GM21381 (cell line): ENCODE measurements at regions not wholly inside any gene's neighbourhood (a gene's known extent, or its start where the extent isn't known, plus 50 kb on each side); places are given as distances from the start of the nearest gene placed in this dataset.
"Not testable (repeated sequence)": the region's sequence is repeated elsewhere in the genome, so short reads cannot be mapped to it uniquely, and the experiment has no call there.

Source experiments
- ATAC-seq: cut with Tn5 transposase; IDR thresholded peaks from one replicate; pipeline ENCODE4 v1.9.1; 2021; ENCODE audit warnings: mild to moderate bottlenecking, moderate library complexity; ENCODE audit not compliant: unreplicated experiment

- ATAC-seq: no peak
Observed at GRCh38 chr5:66348387-66349125, 204.5 kb downstream of the SREK1 start.

GRCh38 chr5:66351813-66352212 is 207.7 kb downstream of the SREK1 start:
- ATAC-seq: no peak

- ATAC-seq: no peak
Observed at GRCh38 chr5:66353186-66353585, 209.1 kb downstream of the SREK1 start.

GRCh38 chr5:66354422-66354821 is 210.3 kb downstream of the SREK1 start:
- no peak for ATAC-seq

- no peak for ATAC-seq
Observed at GRCh38 chr5:66356011-66356565, 212.0 kb downstream of the SREK1 start.

GRCh38 chr5:66358741-66359140 is 214.6 kb downstream of the SREK1 start:
- ATAC-seq: no peak

GRCh38 chr5:66361070-66361469 is 217.0 kb downstream of the SREK1 start:
- ATAC-seq: no peak

GRCh38 chr5:66362046-66362445 is 217.9 kb downstream of the SREK1 start:
- ATAC-seq: no peak

GRCh38 chr5:66362687-66363086 is 218.6 kb downstream of the SREK1 start:
- ATAC-seq: no peak

- no peak for ATAC-seq
Observed at GRCh38 chr5:66363097-66363496, 219.0 kb downstream of the SREK1 start.

- no peak for ATAC-seq
Observed at GRCh38 chr5:66364186-66364585, 220.1 kb downstream of the SREK1 start.

- ATAC-seq: no peak
Observed at GRCh38 chr5:66365981-66366380, 221.9 kb downstream of the SREK1 start.

- ATAC-seq: no peak
Observed at GRCh38 chr5:66367814-66368541, 223.9 kb downstream of the SREK1 start.

- ATAC-seq: no peak
Observed at GRCh38 chr5:66368811-66369210, 224.7 kb downstream of the SREK1 start.

GRCh38 chr5:66377747-66378146 is 218.4 kb upstream of the MAST4 start:
- no peak for ATAC-seq

GRCh38 chr5:66378407-66378806 is 217.8 kb upstream of the MAST4 start:
- no peak for ATAC-seq

GRCh38 chr5:66382152-66382551 is 214.0 kb upstream of the MAST4 start:
- ATAC-seq: no peak

- not testable (repeated sequence) for ATAC-seq
Observed at GRCh38 chr5:66405145-66405544, 191.0 kb upstream of the MAST4 start.

GRCh38 chr5:66406761-66407336 is 189.3 kb upstream of the MAST4 start:
- ATAC-seq: no peak

GRCh38 chr5:66407765-66408164 is 188.4 kb upstream of the MAST4 start:
- ATAC-seq: no peak

- no peak for ATAC-seq
Observed at GRCh38 chr5:66408576-66408975, 187.6 kb upstream of the MAST4 start.

- ATAC-seq: no peak
Observed at GRCh38 chr5:66410122-66410521, 186.1 kb upstream of the MAST4 start.
